ENCODE measurements at regions not wholly inside any gene's neighbourhood (a gene's known extent, or its start where the extent isn't known, plus 50 kb on each side); places are given as distances from the start of the nearest gene placed in this dataset.
"Not testable (repeated sequence)": the region's sequence is repeated elsewhere in the genome, so short reads cannot be mapped to it uniquely, and the experiment has no call there.

- no peak for DNase-seq
These were observed 81.6 kb upstream of the FOXQ1 start for GRCh38 chr6:1230281-1230680.

- no peak for DNase-seq
These were observed 82.1 kb upstream of the FOXQ1 start for GRCh38 chr6:1229808-1230207.

- no peak for DNase-seq
These were observed 82.6 kb upstream of the FOXQ1 start for GRCh38 chr6:1229301-1229700.

GRCh38 chr6:1228754-1229191 is 83.1 kb upstream of the FOXQ1 start:
- no peak for DNase-seq

- no peak for DNase-seq
These were observed 83.8 kb upstream of the FOXQ1 start for GRCh38 chr6:1227935-1228753.

- no peak for DNase-seq
These were observed 84.3 kb upstream of the FOXQ1 start for GRCh38 chr6:1227600-1227934.

- no peak for DNase-seq
These were observed 85.4 kb upstream of the FOXQ1 start for GRCh38 chr6:1226277-1227099.

- no peak for DNase-seq
These were observed 87.4 kb upstream of the FOXQ1 start for GRCh38 chr6:1224514-1224913.

GRCh38 chr6:1222728-1223595 is 88.9 kb upstream of the FOXQ1 start:
- DNase-seq, result no peak

- DNase-seq, result no peak
These were observed 94.5 kb upstream of the FOXQ1 start for GRCh38 chr6:1217396-1217795.

- no peak for DNase-seq
These were observed 95.4 kb upstream of the FOXQ1 start for GRCh38 chr6:1216488-1216974.

GRCh38 chr6:1215884-1216487 is 95.9 kb upstream of the FOXQ1 start:
- DNase-seq, result no peak

GRCh38 chr6:1215023-1215422 is 96.9 kb upstream of the FOXQ1 start:
- DNase-seq, result no peak

- DNase-seq, result no peak
These were observed 99.0 kb upstream of the FOXQ1 start for GRCh38 chr6:1212919-1213318.

- not testable (repeated sequence) for DNase-seq
These were observed 99.8 kb upstream of the FOXQ1 start for GRCh38 chr6:1212138-1212537.

GRCh38 chr6:1210631-1211030 is 101.3 kb upstream of the FOXQ1 start:
- not testable (repeated sequence) for DNase-seq

GRCh38 chr6:1208876-1209275 is 103.0 kb upstream of the FOXQ1 start:
- DNase-seq, result no peak

GRCh38 chr6:1203546-1203945 is 108.4 kb upstream of the FOXQ1 start:
- no peak for DNase-seq

GRCh38 chr6:1202201-1202600 is 109.7 kb upstream of the FOXQ1 start:
- DNase-seq, result peak; percentile 41

- no peak for DNase-seq
These were observed 110.2 kb upstream of the FOXQ1 start for GRCh38 chr6:1201547-1202200.

GRCh38 chr6:1200409-1201101 is 111.3 kb upstream of the FOXQ1 start:
- no peak for DNase-seq

GRCh38 chr6:1200081-1200408 is 111.9 kb upstream of the FOXQ1 start:
- DNase-seq, result no peak

Data from NCI-H82 (cell line).